Astrocyte (in vitro differentiated cells and primary cell): ENCODE measurements at regions not wholly inside any gene's neighbourhood (a gene's known extent, or its start where the extent isn't known, plus 50 kb on each side); places are given as distances from the start of the nearest gene placed in this dataset.

Experiments used
- EZH2 ChIP-seq: IDR thresholded peaks from 2 replicates; pipeline ENCODE4 v1.6.1; 2012; ENCODE audit warnings: mild to moderate bottlenecking, low read length, inconsistent platforms; ENCODE audit not compliant: insufficient read depth
- TF ChIP-seq, protein P1 (sequence below): IDR thresholded peaks from 2 replicates; pipeline ENCODE4 v1.5.1; 2011; ENCODE audit warnings: low read depth, mild to moderate bottlenecking, inconsistent platforms, low read length, moderate library complexity; ENCODE audit not compliant: insufficient read depth

DNA sequence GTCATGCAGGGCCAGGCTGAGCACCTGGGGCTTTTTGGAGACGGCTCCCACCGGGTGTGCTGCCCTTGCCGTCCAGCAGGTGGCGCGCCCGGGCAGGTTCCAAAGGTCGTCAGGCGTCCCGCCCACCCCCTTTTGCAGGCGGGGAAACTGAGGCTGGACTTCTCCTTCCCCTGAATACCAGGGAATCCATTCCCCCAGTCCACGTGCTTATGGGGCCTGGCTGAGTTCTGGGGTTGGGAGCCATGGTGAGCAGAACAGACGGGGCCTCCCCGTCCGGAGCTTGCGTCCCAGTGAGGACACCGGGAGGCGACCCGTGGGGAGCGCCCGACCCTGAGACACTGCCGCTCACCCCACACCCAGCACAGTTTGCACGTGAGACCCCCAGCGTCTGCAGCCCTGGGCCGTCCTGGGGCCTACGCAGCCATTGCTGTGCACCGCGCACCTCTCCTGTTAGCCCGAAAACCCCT lies 51.8 kb upstream of the JPH3 start:
- TF ChIP-seq EZH2 = no peak
- TF ChIP-seq, protein P1, sequence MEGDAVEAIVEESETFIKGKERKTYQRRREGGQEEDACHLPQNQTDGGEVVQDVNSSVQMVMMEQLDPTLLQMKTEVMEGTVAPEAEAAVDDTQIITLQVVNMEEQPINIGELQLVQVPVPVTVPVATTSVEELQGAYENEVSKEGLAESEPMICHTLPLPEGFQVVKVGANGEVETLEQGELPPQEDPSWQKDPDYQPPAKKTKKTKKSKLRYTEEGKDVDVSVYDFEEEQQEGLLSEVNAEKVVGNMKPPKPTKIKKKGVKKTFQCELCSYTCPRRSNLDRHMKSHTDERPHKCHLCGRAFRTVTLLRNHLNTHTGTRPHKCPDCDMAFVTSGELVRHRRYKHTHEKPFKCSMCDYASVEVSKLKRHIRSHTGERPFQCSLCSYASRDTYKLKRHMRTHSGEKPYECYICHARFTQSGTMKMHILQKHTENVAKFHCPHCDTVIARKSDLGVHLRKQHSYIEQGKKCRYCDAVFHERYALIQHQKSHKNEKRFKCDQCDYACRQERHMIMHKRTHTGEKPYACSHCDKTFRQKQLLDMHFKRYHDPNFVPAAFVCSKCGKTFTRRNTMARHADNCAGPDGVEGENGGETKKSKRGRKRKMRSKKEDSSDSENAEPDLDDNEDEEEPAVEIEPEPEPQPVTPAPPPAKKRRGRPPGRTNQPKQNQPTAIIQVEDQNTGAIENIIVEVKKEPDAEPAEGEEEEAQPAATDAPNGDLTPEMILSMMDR = peak; percentile 56
